ENCODE measurements at regions not wholly inside any gene's neighbourhood (a gene's known extent, or its start where the extent isn't known, plus 50 kb on each side); places are given as distances from the start of the nearest gene placed in this dataset.
"Not testable (repeated sequence)": the region's sequence is repeated elsewhere in the genome, so short reads cannot be mapped to it uniquely, and the experiment has no call there.

- dilution Hi-C loops (cut with MboI; ENCODE audit: extremely low pct_ligation_motif_present, low sequenced_read_pairs); H3K4me3 ChIP-seq (ENCODE audit: control insufficient read depth in 2 of 3, extremely low read depth in 1 of 3, insufficient read depth in 2 of 3, low read depth in 1 of 3, low read length in 3 of 3); H3K9me3 ChIP-seq (ENCODE audit: control insufficient read depth, low read depth, low read length); DNase-seq (ENCODE audit: low read depth, low spot score); H3K79me2 ChIP-seq (ENCODE audit: control insufficient read depth, insufficient read depth, low read length); H3K4me2 ChIP-seq (ENCODE audit: control insufficient read depth, extremely low read depth, insufficient read depth, low read depth, low read length); H3K36me3 ChIP-seq (ENCODE audit: control insufficient read depth in 2 of 2, extremely low read depth in 1 of 2, insufficient read depth in 2 of 2, low read length in 2 of 2); H3K9me1 ChIP-seq (ENCODE audit: control insufficient read depth, extremely low read depth, insufficient read depth, low read length); FAIRE-seq; H3K9ac ChIP-seq (ENCODE audit: control insufficient read depth, extremely low read depth, insufficient read depth, low read length); H3K27ac ChIP-seq (ENCODE audit: control insufficient read depth, insufficient read depth, low read length); H3K27me3 ChIP-seq (ENCODE audit: control insufficient read depth, extremely low read depth, insufficient read depth, low read length); H3K4me1 ChIP-seq (ENCODE audit: control insufficient read depth, extremely low read depth, insufficient read depth, low read length); H2AFZ ChIP-seq (ENCODE audit: control insufficient read depth, low read length); H4K20me1 ChIP-seq (ENCODE audit: control insufficient read depth, extremely low read depth, insufficient read depth, low read length): not testable (repeated sequence)
These were observed 1198.8 kb downstream of the RPIA start for GRCh38 chr2:89890185-89890773.

- H3K9me1 ChIP-seq (ENCODE audit: control insufficient read depth, extremely low read depth, insufficient read depth, low read length); H3K4me1 ChIP-seq (ENCODE audit: control insufficient read depth, extremely low read depth, insufficient read depth, low read length); H4K20me1 ChIP-seq (ENCODE audit: control insufficient read depth, extremely low read depth, insufficient read depth, low read length); FAIRE-seq; DNase-seq (ENCODE audit: low read depth, low spot score); H3K4me2 ChIP-seq (ENCODE audit: control insufficient read depth, extremely low read depth, insufficient read depth, low read depth, low read length); H3K27ac ChIP-seq (ENCODE audit: control insufficient read depth, insufficient read depth, low read length); H3K9me3 ChIP-seq (ENCODE audit: control insufficient read depth, low read depth, low read length); H3K9ac ChIP-seq (ENCODE audit: control insufficient read depth, extremely low read depth, insufficient read depth, low read length); H3K27me3 ChIP-seq (ENCODE audit: control insufficient read depth, extremely low read depth, insufficient read depth, low read length); H3K79me2 ChIP-seq (ENCODE audit: control insufficient read depth, insufficient read depth, low read length); H3K4me3 ChIP-seq (ENCODE audit: control insufficient read depth in 2 of 3, extremely low read depth in 1 of 3, insufficient read depth in 2 of 3, low read depth in 1 of 3, low read length in 3 of 3); H2AFZ ChIP-seq (ENCODE audit: control insufficient read depth, low read length); dilution Hi-C loops (cut with MboI; ENCODE audit: extremely low pct_ligation_motif_present, low sequenced_read_pairs); H3K36me3 ChIP-seq (ENCODE audit: control insufficient read depth in 2 of 2, extremely low read depth in 1 of 2, insufficient read depth in 2 of 2, low read length in 2 of 2): not testable (repeated sequence)
These were observed 1203.5 kb downstream of the RPIA start for GRCh38 chr2:89894988-89895387.

- FAIRE-seq; H3K4me2 ChIP-seq (ENCODE audit: control insufficient read depth, extremely low read depth, insufficient read depth, low read depth, low read length); H3K9me1 ChIP-seq (ENCODE audit: control insufficient read depth, extremely low read depth, insufficient read depth, low read length); H3K9me3 ChIP-seq (ENCODE audit: control insufficient read depth, low read depth, low read length); H3K79me2 ChIP-seq (ENCODE audit: control insufficient read depth, insufficient read depth, low read length); H3K36me3 ChIP-seq (ENCODE audit: control insufficient read depth in 2 of 2, extremely low read depth in 1 of 2, insufficient read depth in 2 of 2, low read length in 2 of 2); DNase-seq (ENCODE audit: low read depth, low spot score); H3K4me1 ChIP-seq (ENCODE audit: control insufficient read depth, extremely low read depth, insufficient read depth, low read length); H3K27me3 ChIP-seq (ENCODE audit: control insufficient read depth, extremely low read depth, insufficient read depth, low read length); H3K27ac ChIP-seq (ENCODE audit: control insufficient read depth, insufficient read depth, low read length); H3K4me3 ChIP-seq (ENCODE audit: control insufficient read depth in 2 of 3, extremely low read depth in 1 of 3, insufficient read depth in 2 of 3, low read depth in 1 of 3, low read length in 3 of 3); H2AFZ ChIP-seq (ENCODE audit: control insufficient read depth, low read length); H3K9ac ChIP-seq (ENCODE audit: control insufficient read depth, extremely low read depth, insufficient read depth, low read length); dilution Hi-C loops (cut with MboI; ENCODE audit: extremely low pct_ligation_motif_present, low sequenced_read_pairs); H4K20me1 ChIP-seq (ENCODE audit: control insufficient read depth, extremely low read depth, insufficient read depth, low read length): not testable (repeated sequence)
These were observed 1204.2 kb downstream of the RPIA start for GRCh38 chr2:89895629-89896028.

GRCh38 chr2:89927018-89927417 is 1235.5 kb downstream of the RPIA start:
- H2AFZ ChIP-seq (ENCODE audit: control insufficient read depth, low read length); dilution Hi-C loops (cut with MboI; ENCODE audit: extremely low pct_ligation_motif_present, low sequenced_read_pairs); H3K36me3 ChIP-seq (ENCODE audit: control insufficient read depth in 2 of 2, extremely low read depth in 1 of 2, insufficient read depth in 2 of 2, low read length in 2 of 2); H3K27me3 ChIP-seq (ENCODE audit: control insufficient read depth, extremely low read depth, insufficient read depth, low read length); DNase-seq (ENCODE audit: low read depth, low spot score); H3K4me3 ChIP-seq (ENCODE audit: control insufficient read depth in 2 of 3, extremely low read depth in 1 of 3, insufficient read depth in 2 of 3, low read depth in 1 of 3, low read length in 3 of 3); H3K9me3 ChIP-seq (ENCODE audit: control insufficient read depth, low read depth, low read length); FAIRE-seq; H3K79me2 ChIP-seq (ENCODE audit: control insufficient read depth, insufficient read depth, low read length); H4K20me1 ChIP-seq (ENCODE audit: control insufficient read depth, extremely low read depth, insufficient read depth, low read length); H3K4me1 ChIP-seq (ENCODE audit: control insufficient read depth, extremely low read depth, insufficient read depth, low read length); H3K4me2 ChIP-seq (ENCODE audit: control insufficient read depth, extremely low read depth, insufficient read depth, low read depth, low read length); H3K9ac ChIP-seq (ENCODE audit: control insufficient read depth, extremely low read depth, insufficient read depth, low read length); H3K9me1 ChIP-seq (ENCODE audit: control insufficient read depth, extremely low read depth, insufficient read depth, low read length); H3K27ac ChIP-seq (ENCODE audit: control insufficient read depth, insufficient read depth, low read length): not testable (repeated sequence)

- H3K9me1 ChIP-seq (ENCODE audit: control insufficient read depth, extremely low read depth, insufficient read depth, low read length); H3K4me2 ChIP-seq (ENCODE audit: control insufficient read depth, extremely low read depth, insufficient read depth, low read depth, low read length); H3K27me3 ChIP-seq (ENCODE audit: control insufficient read depth, extremely low read depth, insufficient read depth, low read length); H3K36me3 ChIP-seq (ENCODE audit: control insufficient read depth in 2 of 2, extremely low read depth in 1 of 2, insufficient read depth in 2 of 2, low read length in 2 of 2); H4K20me1 ChIP-seq (ENCODE audit: control insufficient read depth, extremely low read depth, insufficient read depth, low read length); DNase-seq (ENCODE audit: low read depth, low spot score); FAIRE-seq; H3K27ac ChIP-seq (ENCODE audit: control insufficient read depth, insufficient read depth, low read length); H3K9ac ChIP-seq (ENCODE audit: control insufficient read depth, extremely low read depth, insufficient read depth, low read length); dilution Hi-C loops (cut with MboI; ENCODE audit: extremely low pct_ligation_motif_present, low sequenced_read_pairs); H3K79me2 ChIP-seq (ENCODE audit: control insufficient read depth, insufficient read depth, low read length); H3K9me3 ChIP-seq (ENCODE audit: control insufficient read depth, low read depth, low read length); H2AFZ ChIP-seq (ENCODE audit: control insufficient read depth, low read length); H3K4me1 ChIP-seq (ENCODE audit: control insufficient read depth, extremely low read depth, insufficient read depth, low read length); H3K4me3 ChIP-seq (ENCODE audit: control insufficient read depth in 2 of 3, extremely low read depth in 1 of 3, insufficient read depth in 2 of 3, low read depth in 1 of 3, low read length in 3 of 3): not testable (repeated sequence)
These were observed 1244.0 kb downstream of the RPIA start for GRCh38 chr2:89935436-89935835.

All from keratinocyte (primary cell).